GM12872 (cell line): ENCODE measurements at regions not wholly inside any gene's neighbourhood (a gene's known extent, or its start where the extent isn't known, plus 50 kb on each side); places are given as distances from the start of the nearest gene placed in this dataset.

Experiments used
- TF ChIP-seq, protein P1 (sequence below): IDR thresholded peaks from 3 replicates; pipeline ENCODE4 v1.5.1; 2011; ENCODE audit warnings: low read depth, mild to moderate bottlenecking, low read length, moderate library complexity; ENCODE audit not compliant: insufficient read depth

GRCh38 chr2:66665124-66665984 is 230.4 kb downstream of the MEIS1 start:
- TF ChIP-seq, protein P1, sequence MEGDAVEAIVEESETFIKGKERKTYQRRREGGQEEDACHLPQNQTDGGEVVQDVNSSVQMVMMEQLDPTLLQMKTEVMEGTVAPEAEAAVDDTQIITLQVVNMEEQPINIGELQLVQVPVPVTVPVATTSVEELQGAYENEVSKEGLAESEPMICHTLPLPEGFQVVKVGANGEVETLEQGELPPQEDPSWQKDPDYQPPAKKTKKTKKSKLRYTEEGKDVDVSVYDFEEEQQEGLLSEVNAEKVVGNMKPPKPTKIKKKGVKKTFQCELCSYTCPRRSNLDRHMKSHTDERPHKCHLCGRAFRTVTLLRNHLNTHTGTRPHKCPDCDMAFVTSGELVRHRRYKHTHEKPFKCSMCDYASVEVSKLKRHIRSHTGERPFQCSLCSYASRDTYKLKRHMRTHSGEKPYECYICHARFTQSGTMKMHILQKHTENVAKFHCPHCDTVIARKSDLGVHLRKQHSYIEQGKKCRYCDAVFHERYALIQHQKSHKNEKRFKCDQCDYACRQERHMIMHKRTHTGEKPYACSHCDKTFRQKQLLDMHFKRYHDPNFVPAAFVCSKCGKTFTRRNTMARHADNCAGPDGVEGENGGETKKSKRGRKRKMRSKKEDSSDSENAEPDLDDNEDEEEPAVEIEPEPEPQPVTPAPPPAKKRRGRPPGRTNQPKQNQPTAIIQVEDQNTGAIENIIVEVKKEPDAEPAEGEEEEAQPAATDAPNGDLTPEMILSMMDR: no peak

- TF ChIP-seq, protein P1: no peak
These were observed 232.4 kb downstream of the MEIS1 start for GRCh38 chr2:66667301-66667700.

DNA sequence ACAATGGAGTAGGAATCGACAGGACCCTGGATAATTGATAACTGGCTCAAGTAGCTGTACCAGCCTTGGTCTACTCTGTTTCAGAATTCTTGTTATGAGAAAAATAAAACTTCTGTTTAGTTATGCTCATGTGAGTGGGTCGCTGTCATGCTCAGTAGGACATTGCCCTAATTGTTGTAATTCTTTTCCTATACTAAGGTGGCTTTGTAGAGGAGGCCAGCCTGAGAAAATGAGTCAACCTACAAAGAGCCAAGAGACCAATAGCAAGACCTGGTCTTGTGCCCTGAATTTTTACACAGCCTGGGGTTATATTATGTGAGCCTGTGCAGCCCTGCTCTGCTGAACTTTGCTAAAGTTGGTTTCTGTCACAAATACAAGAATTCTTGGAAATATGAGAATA is 238.4 kb downstream of the MEIS1 start:
- TF ChIP-seq, protein P1: no peak

GRCh38 chr2:66674087-66674486 is 239.2 kb downstream of the MEIS1 start:
- TF ChIP-seq, protein P1: no peak

DNA sequence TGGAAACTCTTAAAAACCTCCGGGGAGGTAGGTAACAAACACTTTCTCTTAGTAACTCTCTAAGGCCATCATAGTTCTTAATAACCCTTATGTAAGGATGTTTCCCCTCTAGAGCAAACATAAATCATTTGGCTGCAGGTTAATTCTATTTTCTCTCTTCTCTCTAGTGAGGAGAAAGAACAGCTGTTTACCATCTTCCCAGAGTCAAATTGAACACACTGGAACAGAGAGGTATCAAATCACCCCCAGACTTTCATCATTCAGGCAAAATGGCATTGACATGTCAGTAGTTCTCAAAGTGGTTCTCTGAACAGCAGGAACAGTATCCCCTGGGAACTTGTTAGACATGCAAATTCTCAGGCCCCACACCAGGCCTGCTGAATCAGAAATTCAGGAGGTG is 240.7 kb downstream of the MEIS1 start:
- TF ChIP-seq, protein P1: no peak

DNA sequence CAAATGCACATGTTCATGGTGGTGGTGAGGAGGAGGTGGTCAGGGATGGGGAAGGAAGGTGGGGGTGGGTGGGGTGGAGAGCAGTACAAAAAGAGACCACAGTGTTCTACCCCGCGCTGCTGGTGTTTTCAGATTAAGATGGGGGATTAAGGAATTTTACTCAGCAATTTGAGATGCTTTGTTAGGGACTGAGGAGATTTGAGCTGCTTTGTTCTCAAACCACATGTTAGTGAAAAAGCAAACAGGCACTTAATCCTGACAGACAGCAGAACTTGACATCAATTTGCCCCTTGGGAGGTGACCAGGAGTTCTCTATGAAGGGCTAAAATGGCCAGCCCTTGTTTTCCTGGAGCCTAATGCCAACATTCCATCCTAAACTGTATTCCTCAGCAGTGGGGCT is 244.5 kb downstream of the MEIS1 start:
- TF ChIP-seq, protein P1: no peak

DNA sequence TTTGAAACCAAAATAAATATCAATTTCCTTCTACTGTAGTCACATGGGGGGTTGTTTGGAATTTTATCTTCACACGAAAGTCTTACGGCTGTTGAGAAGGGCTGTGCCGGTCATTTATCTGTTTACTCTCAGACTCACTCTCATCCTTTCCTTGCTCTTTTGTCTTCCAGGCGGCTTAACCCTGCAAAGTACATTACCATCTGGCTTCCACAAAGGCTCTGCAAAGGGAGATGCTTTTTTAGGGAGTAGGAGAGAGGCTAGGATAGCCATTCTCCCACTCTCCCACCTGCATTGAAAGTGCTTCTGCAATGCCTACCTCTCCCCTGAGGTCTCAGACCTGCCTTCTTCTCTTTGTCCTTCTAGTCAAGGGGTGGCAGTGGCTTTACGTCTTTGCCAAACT is 247.6 kb downstream of the MEIS1 start:
- TF ChIP-seq, protein P1: no peak
